ENCODE measurements at regions not wholly inside any gene's neighbourhood (a gene's known extent, or its start where the extent isn't known, plus 50 kb on each side); places are given as distances from the start of the nearest gene placed in this dataset.

DNA sequence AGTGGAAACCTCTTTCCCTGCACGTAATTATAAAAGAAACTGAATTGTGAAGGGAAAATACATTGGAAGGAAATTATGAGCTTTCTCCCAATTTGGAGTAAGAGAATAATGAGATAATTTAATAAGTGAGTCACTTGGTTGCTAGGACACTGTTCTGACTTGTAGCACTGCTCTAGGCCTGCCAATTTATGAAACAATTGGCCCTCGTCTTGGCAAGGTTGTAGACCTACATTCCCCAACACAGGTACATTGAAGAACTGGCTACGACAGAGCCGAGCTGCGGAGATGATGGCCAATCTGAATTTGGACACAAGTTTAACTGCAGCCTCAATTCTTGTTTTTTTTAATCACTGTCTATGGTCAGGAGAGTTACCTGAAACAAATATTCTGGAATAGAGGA is 674.1 kb downstream of the MECOM start:
- TF ChIP-seq, protein P1, sequence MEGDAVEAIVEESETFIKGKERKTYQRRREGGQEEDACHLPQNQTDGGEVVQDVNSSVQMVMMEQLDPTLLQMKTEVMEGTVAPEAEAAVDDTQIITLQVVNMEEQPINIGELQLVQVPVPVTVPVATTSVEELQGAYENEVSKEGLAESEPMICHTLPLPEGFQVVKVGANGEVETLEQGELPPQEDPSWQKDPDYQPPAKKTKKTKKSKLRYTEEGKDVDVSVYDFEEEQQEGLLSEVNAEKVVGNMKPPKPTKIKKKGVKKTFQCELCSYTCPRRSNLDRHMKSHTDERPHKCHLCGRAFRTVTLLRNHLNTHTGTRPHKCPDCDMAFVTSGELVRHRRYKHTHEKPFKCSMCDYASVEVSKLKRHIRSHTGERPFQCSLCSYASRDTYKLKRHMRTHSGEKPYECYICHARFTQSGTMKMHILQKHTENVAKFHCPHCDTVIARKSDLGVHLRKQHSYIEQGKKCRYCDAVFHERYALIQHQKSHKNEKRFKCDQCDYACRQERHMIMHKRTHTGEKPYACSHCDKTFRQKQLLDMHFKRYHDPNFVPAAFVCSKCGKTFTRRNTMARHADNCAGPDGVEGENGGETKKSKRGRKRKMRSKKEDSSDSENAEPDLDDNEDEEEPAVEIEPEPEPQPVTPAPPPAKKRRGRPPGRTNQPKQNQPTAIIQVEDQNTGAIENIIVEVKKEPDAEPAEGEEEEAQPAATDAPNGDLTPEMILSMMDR (IDR thresholded peaks at IDR 0.05; ENCODE audit: extremely low read depth, low read depth, low read length): no peak
- DNase-seq (ENCODE audit: insufficient read length, low spot score, missing footprints): no peak

DNA sequence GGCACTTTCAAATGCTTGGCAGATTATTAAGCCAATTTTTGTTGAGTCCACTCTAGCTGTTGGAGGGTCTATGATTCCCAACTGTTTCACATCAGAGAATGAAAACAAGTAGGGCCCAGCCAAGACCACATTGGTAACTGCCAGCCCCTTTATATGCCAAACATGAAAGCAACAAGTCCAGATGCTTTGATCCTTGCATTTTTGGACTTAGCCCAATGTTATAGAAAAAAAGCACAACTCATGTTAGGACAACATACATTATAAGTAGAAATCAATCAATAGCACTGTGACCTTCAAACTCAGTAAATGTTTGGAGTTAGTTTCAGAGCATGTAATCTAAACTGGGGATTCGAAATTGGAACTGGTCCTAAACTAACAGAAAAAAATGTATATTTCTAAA is 674.7 kb downstream of the MECOM start:
- Histone ChIP-seq H3K4me3 (ENCODE audit: insufficient read depth, low read length) (no peak overlapping the region), H3K79me2 (ENCODE audit: insufficient read depth, low read length) (no peaks in the 10 kb centered on the region), H3K27ac (ENCODE audit: low read depth, low read length) (no peak overlapping the region), H3K27me3 (ENCODE audit: insufficient read depth, low read length) (no peaks in the 10 kb centered on the region), H3K36me3 (ENCODE audit: insufficient read depth, low read length) (no peaks in the 10 kb centered on the region), H3K9me3 (ENCODE audit: low read depth, low read length) (no peaks in the 10 kb centered on the region), H3K4me2 (ENCODE audit: insufficient read depth, low read length) (no peak overlapping the region), H3K4me1 (ENCODE audit: insufficient read depth, low read length) (no peaks in the 10 kb centered on the region), H2AFZ (ENCODE audit: low read length) (no peak overlapping the region), H4K20me1 (ENCODE audit: insufficient read depth, low read length) (no peaks in the 10 kb centered on the region)
- DNase-seq (ENCODE audit: insufficient read length, low spot score, missing footprints): no peak
- TF ChIP-seq, protein P1 (IDR thresholded peaks at IDR 0.05; ENCODE audit: extremely low read depth, low read depth, low read length): no peak

More for the DNA sequence above, 674.1 kb downstream of the MECOM start:
- H3K4me1 ChIP-seq (ENCODE audit: insufficient read depth, low read length): no peaks in the 10 kb centered on the region
- H4K20me1 ChIP-seq (ENCODE audit: insufficient read depth, low read length): no peaks in the 10 kb centered on the region
- no peaks in the 10 kb centered on the region for H3K79me2 ChIP-seq (ENCODE audit: insufficient read depth, low read length)
- no peak overlapping the region for H3K4me3 ChIP-seq (ENCODE audit: insufficient read depth, low read length)
- no peak overlapping the region for H3K4me2 ChIP-seq (ENCODE audit: insufficient read depth, low read length)
- H3K27ac ChIP-seq (ENCODE audit: low read depth, low read length): no peak overlapping the region
- H3K27me3 ChIP-seq (ENCODE audit: insufficient read depth, low read length): no peaks in the 10 kb centered on the region
- no peaks in the 10 kb centered on the region for H3K9me3 ChIP-seq (ENCODE audit: low read depth, low read length)
- no peaks in the 10 kb centered on the region for H3K36me3 ChIP-seq (ENCODE audit: insufficient read depth, low read length)
- H2AFZ ChIP-seq (ENCODE audit: low read length): no peak overlapping the region

DNA sequence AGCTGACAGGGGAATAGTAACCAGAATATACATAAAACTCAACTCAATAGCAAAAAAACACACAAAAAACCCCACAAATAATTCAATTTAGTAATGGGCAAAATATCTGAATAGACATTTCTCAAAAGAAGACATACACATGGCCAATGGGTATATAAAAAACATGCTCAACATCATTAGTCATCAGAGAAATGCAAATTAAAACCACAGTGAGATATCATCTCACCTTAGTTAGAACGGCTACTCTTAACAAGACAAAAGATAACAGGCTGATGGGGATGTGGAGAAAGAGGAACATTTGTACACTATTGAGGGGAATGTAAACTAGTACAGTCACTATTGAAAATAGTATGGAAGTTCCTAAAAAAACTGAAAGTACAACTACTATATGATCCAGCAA is 678.6 kb downstream of the MECOM start:
- no peak overlapping the region for H3K27ac ChIP-seq (ENCODE audit: low read depth, low read length)
- no peaks in the 10 kb centered on the region for H4K20me1 ChIP-seq (ENCODE audit: insufficient read depth, low read length)
- H3K27me3 ChIP-seq (ENCODE audit: insufficient read depth, low read length): no peaks in the 10 kb centered on the region
- no peak overlapping the region for H3K4me2 ChIP-seq (ENCODE audit: insufficient read depth, low read length)
- TF ChIP-seq, protein P1 (IDR thresholded peaks at IDR 0.05; ENCODE audit: extremely low read depth, low read depth, low read length): no peak
- H3K4me1 ChIP-seq (ENCODE audit: insufficient read depth, low read length): no peaks in the 10 kb centered on the region
- H3K36me3 ChIP-seq (ENCODE audit: insufficient read depth, low read length): no peaks in the 10 kb centered on the region
- no peak for DNase-seq (ENCODE audit: insufficient read length, low spot score, missing footprints)
- H3K9me3 ChIP-seq (ENCODE audit: low read depth, low read length): no peaks in the 10 kb centered on the region
- H3K4me3 ChIP-seq (ENCODE audit: insufficient read depth, low read length): no peak overlapping the region
- H2AFZ ChIP-seq (ENCODE audit: low read length): no peak overlapping the region
- H3K79me2 ChIP-seq (ENCODE audit: insufficient read depth, low read length): no peaks in the 10 kb centered on the region

DNA sequence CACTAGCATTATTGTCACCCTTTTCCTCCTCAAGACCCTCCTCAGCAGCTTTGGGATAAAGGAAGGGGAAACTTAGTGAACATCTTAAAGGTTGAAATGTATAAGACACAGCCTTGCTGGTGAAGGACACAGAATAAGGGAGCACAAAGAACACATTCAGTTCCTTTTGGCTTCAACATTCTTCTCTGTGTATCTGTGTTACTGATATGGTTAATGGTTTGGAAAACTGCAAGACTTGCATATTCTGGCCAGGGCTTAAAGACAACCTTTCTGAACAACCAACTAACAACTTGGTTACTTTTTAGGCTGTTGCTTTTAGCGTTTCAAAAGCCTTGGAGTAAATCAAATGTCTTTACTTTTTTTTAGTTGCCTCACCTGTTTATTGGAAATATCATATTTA is 680.5 kb downstream of the MECOM start:
- Histone ChIP-seq H2AFZ (ENCODE audit: low read length) (no peak overlapping the region), H3K27me3 (ENCODE audit: insufficient read depth, low read length) (no peaks in the 10 kb centered on the region), H3K4me1 (ENCODE audit: insufficient read depth, low read length) (peaks cover 3% of the 10 kb centered on the region), H4K20me1 (ENCODE audit: insufficient read depth, low read length) (no peaks in the 10 kb centered on the region), H3K4me2 (ENCODE audit: insufficient read depth, low read length) (no peak overlapping the region), H3K4me3 (ENCODE audit: insufficient read depth, low read length) (no peak overlapping the region), H3K36me3 (ENCODE audit: insufficient read depth, low read length) (no peaks in the 10 kb centered on the region), H3K79me2 (ENCODE audit: insufficient read depth, low read length) (no peaks in the 10 kb centered on the region), H3K9me3 (ENCODE audit: low read depth, low read length) (no peaks in the 10 kb centered on the region), H3K27ac (ENCODE audit: low read depth, low read length) (no peak overlapping the region)
- DNase-seq (ENCODE audit: insufficient read length, low spot score, missing footprints): no peak
- TF ChIP-seq, protein P1 (IDR thresholded peaks at IDR 0.05; ENCODE audit: extremely low read depth, low read depth, low read length): no peak
